NCI-H345 (cell line): ENCODE measurements at regions not wholly inside any gene's neighbourhood (a gene's known extent, or its start where the extent isn't known, plus 50 kb on each side); places are given as distances from the start of the nearest gene placed in this dataset.

ENCODE experiments used
- DNase-seq: peaks from one replicate; lab custom pipeline; 2025; lab: John Stamatoyannopoulos, UW

DNA sequence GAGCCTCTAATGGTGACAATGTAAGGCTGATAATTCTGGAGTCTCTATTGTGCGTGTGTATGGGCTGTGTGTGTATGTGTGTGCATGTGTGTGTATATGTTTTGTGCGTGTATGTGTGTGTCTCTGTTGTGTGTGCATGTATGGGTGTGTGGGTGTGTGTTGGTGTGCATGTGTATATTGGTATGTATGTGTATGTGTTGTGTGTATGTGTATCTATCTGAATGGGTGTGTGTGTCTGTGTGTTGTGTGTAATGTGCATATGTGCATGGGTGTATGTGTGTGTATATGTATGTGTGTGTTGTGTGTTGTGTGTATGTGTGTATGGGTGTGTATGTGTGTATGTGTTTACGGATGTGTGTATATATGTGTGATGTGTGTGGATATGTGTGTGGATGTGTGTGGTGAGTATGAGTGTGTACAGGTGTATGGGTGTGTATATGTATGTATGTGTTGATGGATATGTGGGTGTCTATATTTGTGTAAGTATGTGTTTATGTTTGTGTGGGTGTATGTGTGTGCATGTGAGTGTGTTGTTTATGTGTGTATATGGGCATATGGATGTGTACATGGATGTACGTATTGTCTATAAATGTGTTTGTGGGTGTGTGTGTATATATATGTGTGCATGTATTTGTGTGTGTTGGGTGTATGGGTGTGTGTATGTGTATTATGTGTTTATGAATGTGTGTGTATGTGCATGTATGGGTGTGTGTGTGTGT, 366.7 kb downstream of the UQCRFS1 start:
- no peak for DNase-seq

DNA sequence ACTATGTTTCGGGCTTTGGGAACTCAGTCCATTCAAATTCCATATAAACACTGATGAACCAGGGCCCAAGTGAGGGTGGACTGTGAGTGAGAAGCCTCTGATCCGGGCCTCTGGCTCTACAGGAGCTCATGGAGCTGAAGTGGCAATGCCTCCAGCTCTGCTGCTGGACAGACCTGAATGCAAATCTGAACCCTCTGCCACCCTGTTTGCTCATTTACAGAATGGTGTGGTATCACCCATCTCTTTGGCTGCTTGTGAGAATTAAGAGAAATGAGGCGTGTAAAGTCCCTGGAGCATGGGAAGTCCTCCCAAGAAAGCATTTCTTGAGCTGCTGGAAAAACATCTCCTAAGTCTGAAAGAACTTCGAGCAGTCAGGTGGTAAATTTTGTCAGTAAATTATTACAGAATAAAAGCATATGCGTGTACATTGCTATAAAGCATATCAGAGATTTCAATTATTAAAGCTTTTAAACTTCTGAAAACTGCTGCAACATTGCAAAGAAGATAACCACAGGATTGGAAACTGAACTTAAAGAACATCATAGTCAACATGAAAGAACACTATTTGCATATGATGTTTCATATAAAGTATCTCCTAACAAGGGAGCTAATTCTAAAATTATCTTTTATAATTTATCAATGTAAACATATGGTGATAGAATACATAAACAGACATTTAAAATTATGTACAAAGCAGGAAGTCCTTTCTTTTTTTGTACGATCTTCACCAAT, 369.0 kb downstream of the UQCRFS1 start:
- DNase-seq, result no peak

DNA sequence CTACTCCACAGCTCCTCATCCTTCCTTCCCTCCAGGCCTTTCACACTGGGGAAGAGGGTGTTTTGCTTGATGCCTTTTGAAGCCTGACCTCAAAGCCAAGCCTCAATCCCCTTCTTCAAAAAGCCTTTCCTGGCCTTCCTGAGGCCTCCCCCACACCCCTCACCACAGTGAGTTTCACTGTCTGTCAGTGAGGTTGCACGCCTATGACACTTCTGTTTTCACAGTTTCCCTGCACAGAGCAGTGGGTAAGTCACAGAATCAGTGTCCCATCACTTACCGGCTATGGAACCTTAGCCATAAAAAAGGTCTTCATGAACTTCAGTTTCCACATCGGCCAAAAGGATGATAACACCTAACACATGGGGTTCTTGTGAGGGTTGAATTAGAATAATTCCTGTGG, 371.4 kb downstream of the UQCRFS1 start:
- DNase-seq, result no peak

DNA sequence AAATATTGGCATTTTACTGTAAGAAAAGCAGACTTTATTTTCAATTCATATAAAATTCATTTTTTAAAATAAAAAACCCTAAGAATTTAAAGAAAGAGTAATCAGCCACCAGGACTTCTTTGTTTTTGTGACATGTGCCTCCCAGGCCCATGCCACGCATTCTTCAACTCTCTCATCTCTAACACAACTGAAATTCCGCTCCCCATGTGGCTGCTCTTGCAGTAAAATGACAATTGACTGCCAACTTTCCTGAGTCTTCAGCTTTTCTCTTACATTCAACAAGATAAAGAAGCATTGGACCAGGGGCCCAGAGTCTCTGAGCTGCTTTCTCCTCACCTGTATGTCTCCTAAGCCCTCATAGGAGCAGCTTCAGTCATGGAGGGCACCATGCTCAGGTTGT, 372.1 kb downstream of the UQCRFS1 start:
- no peak for DNase-seq

DNA sequence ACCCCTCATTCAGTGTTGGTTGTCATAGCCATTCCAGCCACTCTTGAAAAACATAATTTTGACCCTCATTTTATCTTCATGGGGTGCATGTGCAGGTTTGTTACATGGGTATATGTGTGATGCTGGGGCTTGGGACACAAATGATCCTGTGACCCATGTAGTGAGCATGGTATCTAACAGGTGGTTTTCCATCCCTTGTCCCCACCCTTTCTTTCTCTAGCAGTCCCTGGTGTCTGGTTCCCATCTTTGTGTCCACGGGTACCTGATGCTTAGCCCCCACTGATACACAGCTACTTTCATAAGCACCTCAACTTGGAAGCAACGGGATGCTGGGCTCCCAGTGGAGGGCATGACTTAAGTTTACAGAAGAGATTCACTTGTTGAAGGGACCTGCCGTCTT, 373.5 kb downstream of the UQCRFS1 start:
- DNase-seq, result no peak

DNA sequence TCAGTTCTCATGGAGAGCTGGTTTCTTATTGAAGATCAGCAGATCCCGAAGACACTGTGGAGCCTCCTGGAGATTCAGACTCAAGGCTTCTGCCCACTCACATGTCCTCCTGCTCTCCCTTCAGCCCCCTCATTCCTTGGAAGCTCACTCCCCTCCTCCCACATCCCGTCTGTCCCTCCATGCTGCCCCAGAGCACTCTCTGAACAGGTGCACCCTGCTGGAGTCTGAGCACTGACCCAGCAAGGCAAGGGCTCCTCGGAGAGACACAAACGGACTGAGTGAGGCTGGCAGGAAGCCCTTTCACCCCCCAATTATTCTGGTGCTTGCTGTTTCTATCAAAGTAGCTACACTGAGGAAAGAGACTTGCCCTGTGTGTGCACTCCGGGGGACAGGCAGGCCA, 374.0 kb downstream of the UQCRFS1 start:
- DNase-seq, result no peak

DNA sequence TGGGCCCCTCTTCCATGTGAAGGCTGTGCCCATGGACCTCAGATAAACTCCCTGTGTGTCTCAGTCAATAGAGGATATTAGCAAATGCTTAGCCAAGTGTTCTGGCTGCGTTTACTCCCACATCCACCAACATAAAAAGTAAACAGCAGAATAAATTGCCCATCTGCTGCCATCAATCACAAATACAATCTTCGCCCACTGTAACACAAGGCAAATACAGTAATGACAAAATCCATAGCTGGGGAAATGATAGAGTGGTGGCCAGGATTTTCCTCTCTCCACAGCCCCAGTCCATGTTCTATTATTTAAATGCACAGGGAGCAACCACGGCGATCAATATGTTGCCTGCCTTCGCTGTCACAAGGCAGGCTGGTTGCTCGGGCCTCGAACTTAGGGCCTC, 376.5 kb downstream of the UQCRFS1 start:
- DNase-seq, result peak; percentile 31

DNA sequence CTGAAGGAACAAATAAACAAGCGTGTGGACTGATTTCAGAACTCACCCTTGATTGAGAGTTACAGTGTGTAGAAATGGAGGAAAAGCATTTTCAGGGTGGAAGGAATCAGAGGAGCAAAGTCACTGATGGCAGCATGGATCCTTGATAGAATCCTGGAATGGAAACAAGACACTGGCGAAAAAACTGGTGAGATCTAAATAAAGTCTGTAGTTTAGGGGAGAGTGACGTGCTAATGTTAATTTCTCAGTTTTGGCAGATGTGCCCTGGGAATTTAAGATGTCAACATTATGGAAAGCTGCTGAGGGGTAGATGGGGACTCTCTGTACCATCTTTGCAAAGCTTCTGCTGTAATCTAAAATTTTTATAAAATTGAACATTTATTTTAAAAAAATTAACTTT, 378.0 kb downstream of the UQCRFS1 start:
- DNase-seq, result no peak

DNA sequence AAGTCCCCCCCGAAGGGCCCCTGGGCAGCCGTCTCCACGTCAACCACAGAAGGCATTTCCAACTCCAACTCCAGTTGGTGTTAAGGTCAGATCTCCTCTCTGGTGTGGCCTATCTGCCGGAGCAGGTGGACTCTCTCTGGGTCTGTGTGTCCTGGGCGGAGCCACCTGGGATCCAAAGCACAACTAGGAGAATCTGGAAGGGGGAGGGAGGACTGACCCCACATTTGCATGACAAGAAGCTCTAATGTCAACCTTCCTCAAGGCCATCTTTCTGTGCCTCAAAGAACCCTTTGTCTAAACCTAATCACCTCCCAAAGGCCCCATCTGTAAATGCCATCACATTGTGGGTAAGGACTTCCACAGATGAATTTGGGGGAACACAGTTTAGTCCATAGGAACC, 381.5 kb downstream of the UQCRFS1 start:
- no peak for DNase-seq

DNA sequence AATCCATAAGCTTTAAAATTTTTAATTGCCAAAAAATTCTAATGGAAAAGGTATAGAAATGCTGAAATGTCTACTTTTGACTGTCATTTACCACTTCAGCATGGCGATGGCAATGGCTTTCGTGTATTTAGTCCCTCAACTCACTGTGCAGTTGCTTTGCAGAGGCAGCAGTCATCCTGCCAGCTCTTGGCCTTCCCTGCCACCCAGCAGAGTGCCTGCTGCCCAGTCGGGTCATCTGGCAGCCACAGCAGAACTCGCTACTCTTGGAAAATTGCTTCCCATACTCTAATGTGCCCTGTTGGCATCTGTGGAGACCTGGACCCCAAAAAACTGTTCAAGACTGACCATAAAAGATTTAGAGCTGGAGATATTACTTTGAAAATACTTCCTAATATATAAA, 383.2 kb downstream of the UQCRFS1 start:
- DNase-seq, result no peak

DNA sequence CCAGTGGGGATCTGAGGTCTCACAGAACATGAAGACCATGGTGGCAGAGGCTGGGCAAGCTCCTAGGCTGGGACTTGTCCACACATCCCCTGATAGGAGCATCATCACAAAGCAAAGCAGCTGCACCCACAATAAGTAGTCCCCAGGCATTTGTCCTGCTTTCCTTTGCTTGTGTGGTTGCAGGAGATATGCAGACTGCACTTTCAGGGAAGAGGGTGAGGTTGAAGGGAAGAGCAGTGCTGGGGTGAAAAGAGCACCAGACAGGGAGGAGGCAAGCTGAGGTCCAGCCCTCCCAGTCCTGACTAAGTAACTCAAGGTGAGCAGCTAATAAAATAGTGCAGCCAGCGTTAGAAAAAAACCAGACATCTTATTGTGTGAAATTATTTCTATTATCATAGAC, 383.6 kb downstream of the UQCRFS1 start:
- DNase-seq, result no peak

DNA sequence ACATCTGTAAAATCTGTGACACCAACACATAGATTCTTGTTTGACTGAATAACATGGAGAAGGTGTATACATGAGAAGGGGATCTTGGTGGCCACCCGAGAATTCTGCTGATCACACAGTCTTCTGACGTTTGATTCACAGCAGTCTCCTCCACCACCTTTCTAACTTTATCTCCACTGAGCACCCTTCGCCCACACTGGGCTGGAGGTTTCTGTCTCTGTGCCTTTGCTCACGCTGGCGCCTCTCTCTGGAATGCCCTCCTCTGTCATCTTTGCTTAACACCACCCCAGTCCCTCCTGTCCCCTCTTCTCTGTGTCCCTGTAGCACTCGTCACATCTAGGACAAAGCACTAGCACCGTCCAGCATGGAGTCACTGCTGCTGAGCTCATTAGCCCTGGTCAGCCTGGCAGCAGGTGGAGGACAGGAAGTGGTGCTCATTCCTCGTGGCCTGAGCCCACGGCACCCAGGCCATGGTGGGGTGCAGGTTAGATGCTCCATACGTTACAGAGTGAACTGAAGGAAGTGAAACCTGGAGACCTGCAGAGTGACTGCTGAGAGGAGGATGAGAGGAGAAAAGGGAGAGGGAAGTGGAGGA, 384.6 kb downstream of the UQCRFS1 start:
- DNase-seq, result no peak

DNA sequence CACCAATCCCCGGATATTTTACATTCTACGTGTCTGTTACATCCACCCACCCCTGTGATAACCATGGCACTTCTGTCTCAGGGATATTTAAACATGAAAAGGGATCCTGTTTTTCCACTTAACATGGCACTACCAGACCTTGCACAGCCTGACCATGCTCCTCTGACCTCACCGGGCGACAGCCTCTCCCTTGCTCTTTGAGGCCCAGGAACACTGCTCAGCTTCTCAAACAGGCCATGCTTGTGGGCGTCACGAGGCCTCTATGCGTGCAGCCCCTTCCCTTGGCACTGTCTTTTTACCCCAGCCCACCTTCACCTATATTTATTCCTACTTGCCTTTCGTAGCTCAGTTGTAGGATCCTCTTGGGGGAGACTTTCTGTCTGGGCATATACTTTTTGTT, 385.6 kb downstream of the UQCRFS1 start:
- DNase-seq, result no peak

DNA sequence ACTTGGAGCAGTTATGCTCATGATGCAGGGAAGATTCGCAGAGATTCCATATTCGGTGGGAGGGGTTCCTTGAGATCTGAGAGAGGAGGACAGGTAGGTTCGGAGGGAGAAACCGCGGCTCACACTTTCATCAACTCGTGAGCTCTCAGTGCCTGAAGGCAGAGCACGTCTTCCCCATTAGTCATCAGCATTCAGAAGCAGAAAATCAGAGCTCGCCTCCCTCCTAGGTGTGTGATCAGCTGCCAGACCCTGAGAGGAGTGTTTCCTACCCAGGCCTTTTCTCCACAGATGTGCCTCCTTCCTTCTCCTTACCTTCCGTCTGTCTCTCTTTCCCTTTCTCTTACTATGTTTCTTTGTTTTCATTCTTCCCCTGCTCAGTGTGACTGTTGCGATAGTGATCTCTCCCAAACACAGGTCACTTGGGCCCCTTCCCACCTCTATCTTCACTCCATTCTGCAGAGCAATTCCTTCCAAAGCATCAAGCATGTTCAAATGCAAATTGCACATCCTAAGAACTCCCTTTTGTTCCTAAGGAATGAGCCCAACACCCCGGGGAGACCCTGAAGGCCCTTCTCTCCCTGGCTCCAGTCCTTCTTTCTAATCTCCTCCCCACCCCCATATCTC, 389.5 kb downstream of the UQCRFS1 start:
- no peak for DNase-seq

DNA sequence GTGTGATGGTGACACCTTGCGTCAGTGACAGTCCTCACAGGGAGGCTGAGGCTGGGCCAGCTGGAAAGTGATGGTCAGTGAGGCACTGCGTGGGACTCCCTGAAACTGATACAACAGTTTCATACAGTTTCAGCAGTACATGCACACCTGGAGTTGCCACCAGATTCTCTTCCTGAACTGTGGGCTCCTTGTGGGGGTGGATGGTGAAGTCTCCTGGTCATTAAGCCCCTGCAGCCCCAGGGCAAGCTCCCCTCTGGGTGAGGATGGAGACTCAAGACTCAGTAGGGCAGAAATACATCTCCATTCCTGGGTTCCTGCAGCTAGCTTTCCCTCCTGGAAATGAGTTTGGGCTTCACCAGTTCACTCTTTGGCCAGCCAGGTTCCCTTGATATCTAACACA, 392.7 kb downstream of the UQCRFS1 start:
- no peak for DNase-seq

DNA sequence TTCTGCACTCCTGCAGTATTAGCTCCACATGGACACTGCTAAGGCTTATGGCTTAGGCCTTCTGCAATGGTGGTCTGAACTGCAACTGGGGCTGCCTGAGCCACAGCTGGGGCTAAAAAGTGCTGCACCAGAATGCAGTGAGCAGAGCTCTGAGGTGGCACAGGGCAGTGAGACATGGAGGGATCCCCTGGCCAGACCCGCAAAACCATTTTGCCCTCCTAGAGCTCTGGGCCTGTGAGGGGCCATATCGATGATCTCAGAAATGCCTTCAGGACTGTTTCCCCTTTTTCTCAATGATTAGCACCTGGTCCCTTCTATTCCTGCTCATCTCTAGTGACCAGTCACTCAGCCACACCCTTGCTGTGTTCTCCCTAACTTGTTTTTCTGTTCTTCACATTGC, 397.7 kb downstream of the UQCRFS1 start:
- no peak for DNase-seq

DNA sequence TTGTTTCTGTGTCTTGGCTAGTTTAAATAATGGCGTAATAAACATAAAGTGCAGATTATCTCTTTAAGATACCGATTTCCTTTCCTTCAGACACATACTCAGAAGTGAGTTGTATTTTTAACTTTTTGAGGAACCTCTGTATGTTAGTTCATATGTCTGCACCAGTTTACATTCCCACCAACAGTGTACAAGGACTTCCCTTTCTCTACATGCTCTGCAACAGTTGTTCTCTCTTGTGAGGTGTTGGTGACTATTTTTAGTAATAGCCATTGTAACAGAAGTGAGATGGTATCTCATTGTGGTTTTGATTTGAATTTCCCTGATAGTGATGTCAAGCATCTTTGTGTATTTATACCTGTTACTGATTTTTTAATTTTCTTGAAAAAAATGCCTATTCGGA, 418.6 kb downstream of the UQCRFS1 start:
- DNase-seq, result peak; percentile 51

DNA sequence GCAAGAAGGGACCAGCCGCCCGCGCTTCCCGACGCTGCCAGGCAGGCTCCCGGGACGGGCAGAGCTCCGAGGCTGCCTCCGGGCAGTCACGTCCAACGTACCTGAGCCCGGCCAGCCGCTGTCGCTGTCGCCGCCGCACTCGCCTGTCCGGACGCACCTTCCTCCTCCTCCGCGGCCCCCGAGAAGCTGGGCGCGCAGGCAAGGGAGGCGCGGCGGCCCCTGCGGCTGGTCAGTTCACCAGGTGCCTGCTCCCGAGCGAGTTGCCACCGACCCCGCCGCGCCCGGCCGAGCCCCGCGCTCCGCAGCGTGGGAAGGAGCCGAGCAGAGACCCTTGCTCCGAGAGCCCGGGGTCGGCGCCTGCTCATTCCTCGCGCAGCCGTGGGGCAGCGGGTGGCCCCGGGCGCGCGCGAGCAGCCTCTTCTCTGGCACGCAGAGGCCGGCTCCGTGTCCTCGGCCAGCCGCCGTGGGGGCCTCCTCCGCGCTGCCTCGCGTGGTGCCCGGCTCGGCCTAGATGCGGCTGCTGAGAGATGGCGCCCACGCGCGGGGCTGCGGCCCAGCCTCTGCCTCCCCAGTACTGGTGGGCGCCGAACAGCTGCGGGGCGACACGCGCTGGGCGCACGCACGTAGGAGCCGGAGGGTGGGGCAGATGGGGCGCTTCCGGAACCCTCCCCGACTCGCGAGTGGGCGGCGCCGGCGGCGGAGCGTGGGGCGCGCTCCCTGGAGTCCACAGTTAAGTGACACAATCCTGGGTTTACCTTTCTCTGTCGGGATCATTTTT, 419.4 kb downstream of the UQCRFS1 start:
- DNase-seq, result peak; percentile 51

DNA sequence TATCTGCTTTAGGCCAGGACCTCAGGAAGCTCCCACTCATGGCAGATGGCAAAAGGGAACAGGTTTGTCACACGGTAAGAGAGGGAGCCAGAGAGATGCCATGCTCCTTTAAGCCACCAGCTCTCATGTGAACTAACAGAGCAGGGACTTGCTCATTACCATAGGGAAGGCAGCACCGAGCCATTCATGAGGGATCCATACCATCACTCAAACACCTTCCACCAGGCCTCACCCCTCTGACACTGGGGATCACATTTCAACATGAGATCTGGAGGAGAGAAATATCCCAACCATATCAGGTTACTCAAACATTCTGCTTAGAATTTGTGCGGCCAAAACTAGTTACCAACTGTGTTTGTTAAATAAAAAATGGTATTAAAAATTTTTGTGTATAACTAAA, 427.0 kb downstream of the UQCRFS1 start:
- DNase-seq, result no peak

DNA sequence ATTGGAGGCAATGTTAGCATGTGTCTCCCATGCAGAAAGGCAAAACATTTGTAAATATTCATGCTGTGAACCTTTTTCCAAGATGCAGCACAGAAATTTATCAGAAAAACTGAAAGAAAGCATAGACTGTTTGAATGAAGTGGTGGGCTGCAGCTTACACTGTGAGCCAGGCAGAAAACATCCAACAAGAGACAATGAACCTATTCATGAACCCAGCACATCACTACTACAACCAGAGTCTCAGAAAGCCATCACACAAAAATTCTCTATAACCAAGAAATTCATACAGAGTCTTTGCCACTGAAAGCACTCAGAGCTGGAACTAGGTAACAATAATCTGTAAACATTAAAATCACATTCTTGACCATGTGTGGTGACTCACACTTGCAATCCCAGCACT, 448.9 kb downstream of the UQCRFS1 start:
- DNase-seq, result no peak

DNA sequence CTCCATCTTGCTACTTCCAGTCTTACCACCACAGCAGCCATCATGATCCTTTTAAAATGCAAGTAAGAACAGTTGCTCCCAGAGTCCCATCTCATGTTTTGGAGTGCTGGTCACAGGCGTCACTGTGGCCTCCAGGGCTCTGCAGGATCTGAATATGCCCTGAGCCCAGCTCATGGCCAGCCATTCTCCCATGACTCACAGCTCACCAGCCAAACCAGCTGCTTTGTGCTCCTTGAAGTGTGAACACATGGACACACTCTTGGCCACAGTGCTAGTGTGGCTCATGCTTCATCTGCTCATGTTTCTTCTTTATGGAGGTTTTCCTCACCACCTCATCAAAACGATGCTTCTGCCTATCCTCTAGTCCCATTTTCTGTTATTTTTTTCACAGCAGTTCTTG, 466.5 kb downstream of the UQCRFS1 start:
- DNase-seq, result no peak

DNA sequence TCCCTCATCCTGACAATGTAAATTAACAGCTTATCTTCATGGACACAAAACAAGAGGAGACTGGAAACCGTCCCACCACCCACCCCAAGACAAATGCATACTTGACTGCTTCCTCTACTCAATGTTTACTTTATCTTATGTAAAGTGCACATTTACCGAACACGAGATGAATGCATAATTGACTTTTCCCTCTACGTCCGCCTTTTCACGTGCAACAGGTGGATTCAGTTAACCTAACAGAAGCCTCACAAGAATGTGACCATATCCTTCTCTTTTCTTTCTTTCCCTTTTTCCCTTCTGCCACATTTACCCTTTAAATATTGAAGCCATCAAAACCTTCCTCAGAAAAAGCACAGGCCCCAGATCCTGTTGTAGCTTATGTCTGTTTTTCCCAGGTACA, 468.0 kb downstream of the UQCRFS1 start:
- DNase-seq, result peak; percentile 82
